Adipocyte (in vitro differentiated cells): ENCODE measurements at regions not wholly inside any gene's neighbourhood (a gene's known extent, or its start where the extent isn't known, plus 50 kb on each side); places are given as distances from the start of the nearest gene placed in this dataset.
"Not testable (repeated sequence)": the region's sequence is repeated elsewhere in the genome, so short reads cannot be mapped to it uniquely, and the experiment has no call there.

Experiments used
- DNase-seq: peaks from one replicate; pipeline ENCODE4 v3.0.0-alpha.2; 2015; ENCODE audit warnings: low read depth
- H3K27me3 ChIP-seq: replicated peaks from 2 replicates; pipeline ENCODE4 v1.7.0; 2013; ENCODE audit warnings: mild to moderate bottlenecking, low read length, moderate library complexity; ENCODE audit not compliant: control insufficient read depth, insufficient read depth
- H3K36me3 ChIP-seq: 2 replicates; pipeline ENCODE4 v1.7.0; 2013; ENCODE audit warnings: low read length, mild to moderate bottlenecking, moderate library complexity; ENCODE audit not compliant: control insufficient read depth, insufficient read depth, severe bottlenecking
- H3K4me1 ChIP-seq: 2 replicates; pipeline ENCODE4 v1.7.0; 2013; ENCODE audit warnings: mild to moderate bottlenecking, low read length, moderate library complexity; ENCODE audit not compliant: control insufficient read depth, insufficient read depth
- H3K4me3 ChIP-seq: 2 replicates; pipeline ENCODE4 v1.7.0; 2013; ENCODE audit warnings: mild to moderate bottlenecking, low read length, moderate library complexity
- H3K9ac ChIP-seq: 2 replicates; pipeline ENCODE4 v1.7.0; 2013; ENCODE audit warnings: mild to moderate bottlenecking, low read length, moderate library complexity
- H3K9me3 ChIP-seq: 2 replicates; pipeline ENCODE4 v1.7.0; 2013; ENCODE audit warnings: mild to moderate bottlenecking, low read length, moderate library complexity; ENCODE audit not compliant: control insufficient read depth

- H3K27me3 ChIP-seq = peaks cover 30% of the 10 kb centered on the region
- peaks cover 14% of the 10 kb centered on the region for H3K9me3 ChIP-seq
- H3K4me3 ChIP-seq = no peak overlapping the region
- no peaks in the 10 kb centered on the region for H3K36me3 ChIP-seq
- H3K9ac ChIP-seq = no peak overlapping the region
- H3K4me1 ChIP-seq = peaks cover 16% of the 10 kb centered on the region
- DNase-seq = no peak
Measured at GRCh38 chr9:97773723-97774122, 76.6 kb upstream of the XPA start.

GRCh38 chr9:97774673-97775072 lies 77.5 kb upstream of the XPA start:
- DNase-seq = no peak
- Histone ChIP-seq H3K36me3 (no peaks in the 10 kb centered on the region), H3K27me3 (peaks cover 30% of the 10 kb centered on the region), H3K4me3 (no peak overlapping the region), H3K4me1 (peaks cover 7% of the 10 kb centered on the region), H3K9me3 (peaks cover 20% of the 10 kb centered on the region), H3K9ac (no peak overlapping the region)

- Histone ChIP-seq H3K9me3 (peaks cover 23% of the 10 kb centered on the region), H3K27me3 (peaks cover 33% of the 10 kb centered on the region)
- not testable (repeated sequence) for DNase-seq, H3K4me1 ChIP-seq, H3K36me3 ChIP-seq, H3K4me3 ChIP-seq, H3K9ac ChIP-seq
Measured at GRCh38 chr9:97778740-97779139, 74.3 kb upstream of the FOXE1 start.

GRCh38 chr9:97779608-97780007 lies 73.4 kb upstream of the FOXE1 start:
- no peaks in the 10 kb centered on the region for H3K4me1 ChIP-seq
- no peak overlapping the region for H3K4me3 ChIP-seq
- no peak overlapping the region for H3K9ac ChIP-seq
- no peak for DNase-seq
- peaks cover 39% of the 10 kb centered on the region for H3K27me3 ChIP-seq
- H3K36me3 ChIP-seq = no peaks in the 10 kb centered on the region
- peaks cover 23% of the 10 kb centered on the region for H3K9me3 ChIP-seq

GRCh38 chr9:97781902-97782301 lies 71.1 kb upstream of the FOXE1 start:
- H3K36me3 ChIP-seq = no peaks in the 10 kb centered on the region
- DNase-seq = no peak
- H3K9me3 ChIP-seq = peaks cover 23% of the 10 kb centered on the region
- no peak overlapping the region for H3K9ac ChIP-seq
- peaks cover 39% of the 10 kb centered on the region for H3K27me3 ChIP-seq
- no peaks in the 10 kb centered on the region for H3K4me1 ChIP-seq
- H3K4me3 ChIP-seq = no peak overlapping the region

GRCh38 chr9:97786341-97786740 lies 66.7 kb upstream of the FOXE1 start:
- Histone ChIP-seq H3K36me3 (no peaks in the 10 kb centered on the region), H3K9ac (no peak overlapping the region), H3K4me3 (no peak overlapping the region), H3K9me3 (no peaks in the 10 kb centered on the region), H3K27me3 (peaks cover 57% of the 10 kb centered on the region), H3K4me1 (no peaks in the 10 kb centered on the region)
- peak; percentile 33 for DNase-seq

GRCh38 chr9:97787551-97787950 lies 65.5 kb upstream of the FOXE1 start:
- peaks cover 8% of the 10 kb centered on the region for H3K9me3 ChIP-seq
- H3K27me3 ChIP-seq = peaks cover 53% of the 10 kb centered on the region
- no peak overlapping the region for H3K4me3 ChIP-seq
- H3K9ac ChIP-seq = no peak overlapping the region
- H3K4me1 ChIP-seq = no peaks in the 10 kb centered on the region
- H3K36me3 ChIP-seq = no peaks in the 10 kb centered on the region
- DNase-seq = no peak

- Histone ChIP-seq H3K4me1 (no peaks in the 10 kb centered on the region), H3K9me3 (peaks cover 10% of the 10 kb centered on the region), H3K4me3 (no peak overlapping the region)
Measured at GRCh38 chr9:97788763-97789663, 64.0 kb upstream of the FOXE1 start.

GRCh38 chr9:97790542-97790941 lies 62.5 kb upstream of the FOXE1 start:
- H3K4me1 ChIP-seq = no peaks in the 10 kb centered on the region
- H3K9ac ChIP-seq = no peak overlapping the region
- H3K36me3 ChIP-seq = no peaks in the 10 kb centered on the region
- H3K4me3 ChIP-seq = no peak overlapping the region
- no peak for DNase-seq
- H3K9me3 ChIP-seq = peaks cover 12% of the 10 kb centered on the region
- peaks cover 51% of the 10 kb centered on the region for H3K27me3 ChIP-seq

More at GRCh38 chr9:97788763-97789663, 64.0 kb upstream of the FOXE1 start:
- Histone ChIP-seq H3K27me3 (peaks cover 53% of the 10 kb centered on the region), H3K9ac (no peak overlapping the region), H3K36me3 (no peaks in the 10 kb centered on the region)
- DNase-seq = peak; percentile 7

- Histone ChIP-seq H3K4me3 (no peak overlapping the region), H3K4me1 (no peaks in the 10 kb centered on the region), H3K9ac (no peak overlapping the region), H3K27me3 (peaks cover 51% of the 10 kb centered on the region), H3K36me3 (no peaks in the 10 kb centered on the region), H3K9me3 (peaks cover 12% of the 10 kb centered on the region)
- DNase-seq = no peak
Measured at GRCh38 chr9:97791542-97791941, 61.5 kb upstream of the FOXE1 start.

- H3K36me3 ChIP-seq = no peaks in the 10 kb centered on the region
- H3K4me1 ChIP-seq = no peaks in the 10 kb centered on the region
- peaks cover 40% of the 10 kb centered on the region for H3K27me3 ChIP-seq
- no peak for DNase-seq
- H3K9me3 ChIP-seq = peaks cover 12% of the 10 kb centered on the region
- H3K4me3 ChIP-seq = no peak overlapping the region
- no peak overlapping the region for H3K9ac ChIP-seq
Measured at GRCh38 chr9:97793067-97793466, 60.0 kb upstream of the FOXE1 start.
